A673 (cell line): ENCODE measurements at regions not wholly inside any gene's neighbourhood (a gene's known extent, or its start where the extent isn't known, plus 50 kb on each side); places are given as distances from the start of the nearest gene placed in this dataset.

Source experiments
- CTCF ChIP-seq: fragments of 300-800, 200-600 bp; sonication (generic); conservative IDR thresholded peaks from 2 replicates; pipeline ENCODE4 v1.5.1; 2017; ENCODE audit warnings: low read depth, mild to moderate bottlenecking, antibody characterized with exemption, low read length, moderate library complexity, mixed read lengths
- EZH2 ChIP-seq: fragments of 200-600 bp; sonication (generic); IDR thresholded peaks from 2 replicates; pipeline ENCODE4 v1.6.1; 2017; ENCODE audit warnings: borderline replicate concordance, low read depth, mild to moderate bottlenecking, mixed read lengths, antibody characterized with exemption, low read length; ENCODE audit not compliant: poor library complexity, severe bottlenecking

- TF ChIP-seq EZH2 (no peak), CTCF (no peak)
These were observed 84.8 kb upstream of the BTG3 start for GRCh38 chr21:17697473-17697872.
